T-helper 1 cell treated with Interleukin-12 subunit alpha and Interleukin-12 subunit beta and Interleukin-4 antibody, amounts not matched to agents 30 ng/mL and 1 ng/mL, for 36 hours (primary cell): ENCODE measurements at regions not wholly inside any gene's neighbourhood (a gene's known extent, or its start where the extent isn't known, plus 50 kb on each side); places are given as distances from the start of the nearest gene placed in this dataset.
"Not testable (repeated sequence)": the region's sequence is repeated elsewhere in the genome, so short reads cannot be mapped to it uniquely, and the experiment has no call there.

Experiments
- intact Hi-C: fragments of 100-400 bp; cut with micrococcal nuclease; formaldehyde crosslinking; loops from one replicate; pipeline ENCODE4 v1.15.1; 2024

DNA sequence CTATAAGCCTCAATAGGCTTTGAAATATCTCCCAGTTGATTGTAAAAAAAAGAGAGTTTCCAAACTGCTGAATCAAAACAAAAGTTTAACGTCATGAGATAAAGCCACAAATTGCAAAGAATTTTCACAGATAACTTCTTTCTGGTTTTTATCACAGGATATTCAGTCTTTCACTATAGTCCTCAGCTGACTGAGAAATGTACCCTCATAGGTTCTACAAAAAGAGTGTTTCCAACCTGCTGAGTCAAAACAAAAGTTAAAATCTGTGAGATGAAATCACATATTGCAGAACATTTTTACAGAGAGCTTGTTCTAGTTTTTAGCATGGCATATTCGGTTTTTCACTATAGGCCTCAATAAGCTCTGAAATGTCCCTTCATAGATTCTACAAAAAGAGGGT, 559.2 kb downstream of the KCNJ18 start:
- intact Hi-C loops = loop anchor here (10.0 kb wide), 1 partner anchor 57 kb away; no protein-coding TSS in a partner anchor

DNA sequence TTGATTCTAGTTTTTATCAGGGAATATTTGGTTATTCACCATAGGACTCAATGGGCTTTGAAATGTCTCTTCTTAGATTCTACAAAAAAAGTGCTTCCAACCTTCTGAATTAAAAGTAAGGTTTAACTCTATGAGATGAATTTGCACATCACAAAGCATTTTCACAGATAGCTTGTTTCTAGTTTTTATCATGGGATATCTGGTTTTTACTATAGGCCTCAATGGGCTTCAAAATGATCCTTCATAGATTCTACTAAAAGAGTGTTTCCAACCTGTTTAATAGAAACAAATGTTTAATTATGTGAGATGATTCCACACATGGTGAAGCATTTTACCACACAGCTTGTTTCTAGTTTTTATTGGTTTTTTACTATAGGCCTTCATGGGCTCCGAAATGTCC, 560.7 kb downstream of the KCNJ18 start:
- intact Hi-C loops = loop anchor here (10.0 kb wide), 1 partner anchor 58 kb away; no protein-coding TSS in a partner anchor

DNA sequence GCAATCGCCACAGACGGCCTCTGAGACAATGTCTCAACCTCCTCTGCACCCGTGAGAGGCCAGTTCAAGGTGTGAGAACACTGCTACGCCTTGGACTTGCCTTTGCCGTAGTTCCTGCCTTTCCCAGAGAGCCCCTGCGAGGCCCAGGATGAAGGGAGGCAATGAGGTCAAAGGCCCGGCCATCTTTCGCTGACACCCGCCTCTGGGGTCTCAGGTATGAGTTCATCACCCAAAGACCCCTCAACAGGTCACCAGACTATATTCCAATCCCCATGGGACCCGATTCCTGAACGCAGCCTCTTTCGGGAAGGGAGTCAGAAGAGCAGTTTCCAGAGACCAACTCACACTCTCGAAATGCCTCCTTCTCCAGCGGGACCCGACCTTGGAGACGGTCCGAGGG, 573.5 kb downstream of the KCNJ18 start:
- intact Hi-C loops = loop anchor here (10.0 kb wide), 1 partner anchor 59 kb away; no protein-coding TSS in a partner anchor

- intact Hi-C loops = loop anchor here (10.0 kb wide), 1 partner anchor 59 kb away; no protein-coding TSS in a partner anchor
Measured at GRCh38 chr17:22266231-22266630, 573.9 kb downstream of the KCNJ18 start.

GRCh38 chr17:22267019-22267418, 574.7 kb downstream of the KCNJ18 start:
- intact Hi-C loops = loop anchor here (10.0 kb wide), 1 partner anchor 58 kb away; no protein-coding TSS in a partner anchor

DNA sequence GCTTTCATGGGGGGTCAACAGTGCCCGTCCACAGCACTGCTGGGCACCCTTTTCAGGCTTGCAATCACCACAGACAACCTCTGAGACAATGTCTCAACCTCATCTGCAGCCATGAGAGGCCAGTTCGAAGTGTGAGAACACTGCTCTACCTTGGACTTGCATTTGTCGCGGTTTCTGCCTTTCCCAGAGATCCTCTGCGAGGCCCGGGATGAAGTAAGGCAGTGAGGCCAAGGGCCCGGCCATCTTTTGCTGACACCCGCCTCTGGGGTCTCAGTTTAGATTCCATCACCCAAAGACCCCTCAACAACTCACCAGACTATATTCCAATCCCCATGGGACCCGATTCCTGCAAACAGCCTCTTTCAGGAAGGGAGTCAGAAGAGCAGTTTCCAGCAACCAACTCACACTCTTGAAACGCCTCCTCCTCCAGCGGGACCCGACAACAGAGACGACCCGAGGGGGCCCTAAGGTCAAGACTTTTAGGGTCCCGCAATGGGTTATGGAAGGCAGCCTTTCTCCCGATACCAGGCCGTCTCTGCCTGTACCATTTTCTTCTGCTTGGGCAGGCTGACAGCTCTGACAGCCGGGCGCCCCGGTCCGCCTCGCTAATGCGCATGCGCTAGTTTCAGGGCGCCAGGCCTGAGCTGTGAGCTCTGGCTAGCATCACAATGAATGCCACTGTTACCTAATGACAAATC, 576.0 kb downstream of the KCNJ18 start:
- intact Hi-C loops = loop anchor here (10.0 kb wide), 1 partner anchor 56 kb away; no protein-coding TSS in a partner anchor

DNA sequence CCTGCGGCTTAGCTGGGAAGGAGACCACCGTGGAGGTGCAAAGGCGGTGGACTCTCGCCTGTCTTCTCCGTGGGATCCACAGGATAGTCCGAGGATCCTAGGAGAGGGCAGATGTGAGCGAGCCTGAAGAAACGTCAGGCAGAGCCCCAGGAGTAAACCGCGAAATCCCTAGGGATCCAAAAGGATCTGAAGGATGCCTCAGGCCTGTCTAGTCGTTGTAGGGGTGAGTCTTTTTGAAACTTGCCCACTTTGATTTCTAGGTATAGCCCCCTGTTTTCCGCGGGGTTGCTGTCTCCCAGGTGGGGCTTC, 576.5 kb downstream of the KCNJ18 start:
- intact Hi-C loops = loop anchor here (10.0 kb wide), 1 partner anchor 56 kb away; no protein-coding TSS in a partner anchor

DNA sequence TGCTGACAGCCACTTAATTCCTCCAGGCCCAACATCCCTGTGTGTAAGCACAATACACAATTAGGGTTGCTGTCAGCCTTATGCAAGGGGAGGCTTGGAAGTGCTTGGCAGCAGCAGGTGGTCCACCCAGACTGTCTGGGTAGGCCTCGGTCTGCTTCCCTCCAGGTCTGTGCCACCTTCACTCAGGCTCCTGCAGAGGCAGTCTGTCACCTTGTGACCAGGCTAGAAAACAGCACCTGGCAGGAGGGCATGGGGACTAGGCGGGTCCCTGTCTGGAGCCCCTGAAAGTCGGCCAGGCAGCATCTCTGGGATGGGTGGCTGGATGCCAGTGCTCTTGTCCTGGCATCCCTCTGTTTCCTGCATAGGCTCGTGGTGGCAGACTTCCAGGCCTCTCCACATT, 578.1 kb downstream of the KCNJ18 start:
- intact Hi-C loops = no loop called here

DNA sequence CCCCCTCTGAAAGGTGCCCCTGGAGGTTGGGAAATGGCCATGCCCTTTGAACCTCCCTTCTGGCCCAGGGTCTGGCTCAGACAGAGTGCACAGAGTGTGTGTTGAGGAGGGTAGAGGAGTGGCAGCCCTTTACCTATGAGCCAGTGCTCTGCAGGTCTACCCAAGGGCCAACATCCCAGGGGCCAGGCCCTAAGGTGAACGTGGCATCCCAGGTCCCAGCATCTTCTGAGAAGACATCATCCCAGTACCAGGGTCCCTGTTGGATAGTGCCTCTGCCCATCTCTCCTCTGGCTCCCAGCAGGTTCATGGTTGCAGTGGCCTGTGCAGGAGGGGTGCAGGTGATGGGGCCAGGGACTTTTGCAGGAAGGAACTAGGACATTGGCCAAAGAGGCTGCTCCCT, 578.5 kb downstream of the KCNJ18 start:
- intact Hi-C loops = not testable (repeated sequence)

GRCh38 chr17:22272363-22273146, 580.2 kb downstream of the KCNJ18 start:
- intact Hi-C loops = no loop called here

- intact Hi-C loops = no loop called here
Measured at GRCh38 chr17:22273308-22273707, 581.0 kb downstream of the KCNJ18 start.

- intact Hi-C loops = no loop called here
Measured at GRCh38 chr17:22277595-22277994, 585.3 kb downstream of the KCNJ18 start.

DNA sequence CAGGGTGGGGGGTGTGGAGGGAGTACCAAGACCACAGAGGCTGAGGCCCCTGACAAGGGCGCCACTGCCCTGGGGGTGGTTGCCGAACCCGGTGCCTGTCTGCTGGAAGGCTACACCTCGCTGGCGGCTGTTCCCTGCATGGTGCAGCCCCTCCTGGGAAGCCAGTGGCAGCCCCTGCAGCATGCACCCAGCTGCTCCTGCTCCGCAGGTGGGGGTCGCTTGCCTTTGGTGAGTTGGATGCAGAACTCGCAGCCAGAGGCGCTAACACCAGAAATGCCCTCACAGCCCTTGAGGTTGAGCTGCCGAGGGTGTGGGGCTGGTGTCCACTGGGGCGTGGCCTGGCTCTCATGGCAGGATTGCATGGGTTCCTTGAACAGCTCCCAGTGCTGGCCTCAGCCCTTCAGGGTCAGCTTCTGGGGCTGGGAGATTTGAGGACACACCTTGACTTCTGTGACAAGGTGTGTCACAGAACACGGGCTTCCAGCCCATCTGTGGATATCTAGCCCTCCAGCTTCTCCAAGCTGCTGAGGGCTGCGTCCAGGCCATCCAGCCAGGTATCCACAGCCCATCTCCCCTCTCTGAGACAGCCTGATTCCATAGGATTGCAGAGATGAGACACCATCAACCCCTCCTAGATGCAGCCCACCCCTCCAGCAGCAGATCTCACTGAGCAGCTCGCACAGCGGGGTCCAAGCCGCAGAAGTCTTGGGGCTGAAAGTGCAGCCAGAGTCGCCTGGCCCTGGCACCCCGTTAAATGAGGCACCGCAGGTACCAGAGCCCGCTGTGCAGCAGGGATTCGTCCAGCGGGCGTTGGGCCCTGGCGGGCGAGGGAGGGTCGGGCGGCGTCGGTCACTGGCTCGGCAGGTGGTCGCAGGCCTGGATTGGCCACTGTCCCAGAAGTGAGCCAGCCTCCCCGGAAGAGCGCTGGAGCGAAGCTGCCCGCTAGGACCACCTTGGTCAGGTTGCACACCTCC, 586.3 kb downstream of the KCNJ18 start:
- intact Hi-C loops = no loop called here

GRCh38 chr17:22286337-22287041, 594.2 kb downstream of the KCNJ18 start:
- intact Hi-C loops = no loop called here

DNA sequence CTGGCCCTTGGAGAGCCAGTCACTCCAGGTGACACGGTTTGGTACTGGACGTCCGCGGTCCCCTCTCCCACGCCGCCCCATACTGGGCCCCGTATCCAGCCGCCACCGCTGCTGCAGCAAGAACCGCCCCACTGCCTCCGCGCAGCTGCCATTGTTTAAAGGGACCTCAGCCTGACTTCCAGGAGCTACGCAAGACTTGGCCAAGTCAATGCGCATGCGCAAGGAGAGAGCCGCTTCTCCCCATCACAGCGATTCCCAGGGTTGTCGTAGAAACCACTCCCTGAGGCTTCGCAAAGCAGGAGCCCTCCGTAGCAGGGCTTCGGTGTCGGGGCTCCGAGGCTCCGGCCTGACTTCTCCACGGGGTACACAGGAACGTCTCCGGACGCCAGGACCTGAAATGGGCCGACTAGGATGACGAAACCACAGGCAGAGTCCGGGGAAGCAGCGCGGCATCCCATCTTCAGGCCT, 606.2 kb downstream of the KCNJ18 start:
- intact Hi-C loops = not testable (repeated sequence)

DNA sequence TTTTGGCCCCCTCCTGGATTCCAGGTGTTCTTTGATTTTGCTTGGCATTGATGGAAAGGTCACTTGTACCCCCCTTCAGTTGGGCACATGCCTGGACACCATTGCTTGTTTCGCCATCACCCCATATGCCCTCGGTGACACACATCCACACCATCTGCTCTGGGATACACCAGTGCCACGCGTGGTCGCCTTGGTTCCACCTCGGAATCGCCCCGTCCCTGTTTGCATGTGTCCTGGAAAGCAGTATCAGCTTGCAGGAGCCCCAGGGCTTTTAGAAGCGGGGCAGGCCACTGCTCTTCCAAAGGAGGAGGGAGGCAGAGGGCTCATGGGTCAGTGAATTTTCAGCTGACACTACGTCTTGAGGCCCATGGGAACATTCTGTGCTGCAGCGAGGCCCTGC, 607.9 kb downstream of the KCNJ18 start:
- intact Hi-C loops = no loop called here

- intact Hi-C loops = no loop called here
Measured at GRCh38 chr17:22300731-22301352, 608.5 kb downstream of the KCNJ18 start.

- intact Hi-C loops = no loop called here
Measured at GRCh38 chr17:22301353-22301745, 609.0 kb downstream of the KCNJ18 start.

- intact Hi-C loops = no loop called here
Measured at GRCh38 chr17:22303096-22303495, 610.8 kb downstream of the KCNJ18 start.

- intact Hi-C loops = no loop called here
Measured at GRCh38 chr17:22303865-22304264, 611.5 kb downstream of the KCNJ18 start.
